ENCODE measurements at regions not wholly inside any gene's neighbourhood (a gene's known extent, or its start where the extent isn't known, plus 50 kb on each side); places are given as distances from the start of the nearest gene placed in this dataset.
"Not testable (repeated sequence)": the region's sequence is repeated elsewhere in the genome, so short reads cannot be mapped to it uniquely, and the experiment has no call there.

- intact Hi-C loops (cut with DNase I) = no loop called here
- Histone ChIP-seq H3K27ac (no peak overlapping the region), H3K4me1 (no peaks in the 10 kb centered on the region), H3K9me3 (peaks cover 0 to 20% (median 11%) of the 10 kb centered on the region in 3 donors), H3K4me3 (no peak overlapping the region), H3K36me3 (no peaks in the 10 kb centered on the region), H3K27me3 (no peaks in the 10 kb centered on the region)
- no peak for DNase-seq
- no peak for TF ChIP-seq CTCF (IDR thresholded peaks at IDR 0.05)
- no peak for TF ChIP-seq POLR2A (IDR thresholded peaks at IDR 0.05)
- 71 to 74% methylated on average over 6 of the region's 6 CpGs for whole genome bisulfite sequencing, 2 donors
Measured at GRCh38 chr2:122710049-122710448, 954.6 kb downstream of the TSN start.

GRCh38 chr2:122713800-122714199 is 958.3 kb downstream of the TSN start:
- no peak overlapping the region for H3K27ac ChIP-seq
- no peaks in the 10 kb centered on the region for H3K27me3 ChIP-seq
- DNase-seq = no peak
- H3K36me3 ChIP-seq = no peaks in the 10 kb centered on the region
- H3K4me1 ChIP-seq = no peaks in the 10 kb centered on the region
- TF ChIP-seq POLR2A (IDR thresholded peaks at IDR 0.05) = no peak
- no peak for TF ChIP-seq CTCF (IDR thresholded peaks at IDR 0.05)
- 64 to 75% methylated on average over 2 of the region's 2 CpGs for WGBS, 2 donors
- intact Hi-C loops (cut with DNase I) = no loop called here
- H3K9me3 ChIP-seq = peaks cover 0 to 20% (median 11%) of the 10 kb centered on the region in 3 donors
- H3K4me3 ChIP-seq = no peak overlapping the region

GRCh38 chr2:122720822-122721221 is 965.4 kb downstream of the TSN start:
- intact Hi-C loops (cut with DNase I); H3K27me3 ChIP-seq; H3K9me3 ChIP-seq: not testable (repeated sequence)

GRCh38 chr2:122734766-122735424 is 979.4 kb downstream of the TSN start:
- WGBS, 2 donors = 51 to 56% methylated on average over 4 of the region's 4 CpGs
- Histone ChIP-seq H3K4me3 (no peak overlapping the region), H3K9me3 (no peaks in the 10 kb centered on the region), H3K36me3 (no peaks in the 10 kb centered on the region), H3K27ac (no peak overlapping the region), H3K4me1 (no peaks in the 10 kb centered on the region), H3K27me3 (no peaks in the 10 kb centered on the region)
- intact Hi-C loops (cut with DNase I) = no loop called here
- DNase-seq = no peak
- TF ChIP-seq CTCF (IDR thresholded peaks at IDR 0.05) = no peak
- no peak for TF ChIP-seq POLR2A (IDR thresholded peaks at IDR 0.05)

More at GRCh38 chr2:122720822-122721221, 965.4 kb downstream of the TSN start:
- H3K4me3 ChIP-seq, DNase-seq, H3K36me3 ChIP-seq, H3K27ac ChIP-seq, H3K4me1 ChIP-seq: not testable (repeated sequence)
- WGBS, 2 donors = 76 to 79% methylated on average over 4 of the region's 4 CpGs

- Histone ChIP-seq H3K4me3 (no peak overlapping the region), H3K9me3 (no peaks in the 10 kb centered on the region), H3K27ac (no peak overlapping the region), H3K4me1 (no peaks in the 10 kb centered on the region), H3K36me3 (no peaks in the 10 kb centered on the region), H3K27me3 (no peaks in the 10 kb centered on the region)
- TF ChIP-seq POLR2A (IDR thresholded peaks at IDR 0.05) (no peak), CTCF (IDR thresholded peaks at IDR 0.05) (no peak)
- intact Hi-C loops (cut with DNase I) = no loop called here
- WGBS, 2 donors = 39 to 47% methylated on average over 1 to 3 of the region's 3 CpGs
- no peak for DNase-seq
Measured at GRCh38 chr2:122736279-122736678, 980.8 kb downstream of the TSN start.

Measured in esophagus squamous epithelium (tissue), 5 donors.